ENCODE measurements at regions not wholly inside any gene's neighbourhood (a gene's known extent, or its start where the extent isn't known, plus 50 kb on each side); places are given as distances from the start of the nearest gene placed in this dataset.

DNA sequence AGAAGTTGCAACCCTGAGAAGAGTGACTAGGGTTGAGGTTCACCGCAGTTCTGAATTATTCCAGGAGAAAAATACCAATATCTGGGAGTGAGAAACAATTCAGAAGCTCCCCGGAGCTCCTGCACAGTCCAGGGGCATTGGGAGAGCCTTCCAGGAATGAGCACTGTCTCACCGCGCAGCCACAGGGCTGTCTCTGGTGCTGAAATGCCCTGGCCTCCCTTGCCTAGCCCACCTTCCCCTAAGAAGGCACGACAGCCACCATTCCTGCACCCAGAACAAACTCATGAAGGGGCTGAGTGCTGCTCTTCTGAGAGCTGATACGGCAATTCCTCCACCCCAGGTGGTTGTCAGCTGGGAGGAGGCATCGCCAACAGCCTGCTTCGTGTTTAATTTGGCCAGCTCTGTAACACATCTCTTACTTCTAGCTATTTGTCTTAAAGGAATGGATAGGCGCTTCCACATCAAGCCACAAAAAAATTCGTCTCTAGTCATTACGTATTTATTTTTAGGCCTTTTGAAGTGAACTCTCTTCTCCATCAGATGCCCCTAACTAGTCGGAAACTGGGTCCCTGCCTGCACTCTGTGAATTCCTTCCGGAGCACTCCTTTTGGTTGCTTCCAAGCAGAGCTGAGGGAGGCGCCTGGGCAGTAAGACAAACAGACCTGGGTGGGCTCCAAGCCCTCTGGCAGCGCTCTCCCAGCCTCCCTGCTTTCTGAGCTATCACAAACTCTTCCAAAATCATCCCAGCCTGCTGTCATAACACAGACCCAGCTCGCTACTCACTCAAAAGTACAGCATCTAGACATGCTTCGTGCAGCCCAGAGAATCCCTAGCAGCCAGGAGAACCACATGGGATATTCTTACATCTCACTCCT is 120.5 kb upstream of the CCDC68 start:
- H3K27me3 ChIP-seq (ENCODE audit: insufficient read depth, low read length), result no peaks in the 10 kb centered on the region
- H3K4me1 ChIP-seq (ENCODE audit: control insufficient read depth, insufficient read depth, low read length, unreplicated experiment), result no peaks in the 10 kb centered on the region
- H2AFZ ChIP-seq (ENCODE audit: low read length, unreplicated experiment), result no peak overlapping the region
- no peak overlapping the region for H3K27ac ChIP-seq (ENCODE audit: low read depth, low read length)
- H3K4me3 ChIP-seq (ENCODE audit: low read depth, low read length), result no peak overlapping the region
- H3K36me3 ChIP-seq (ENCODE audit: insufficient read depth, low read length), result no peaks in the 10 kb centered on the region
- H3K79me2 ChIP-seq (ENCODE audit: control insufficient read depth, insufficient read depth, low read length, unreplicated experiment), result no peaks in the 10 kb centered on the region

DNA sequence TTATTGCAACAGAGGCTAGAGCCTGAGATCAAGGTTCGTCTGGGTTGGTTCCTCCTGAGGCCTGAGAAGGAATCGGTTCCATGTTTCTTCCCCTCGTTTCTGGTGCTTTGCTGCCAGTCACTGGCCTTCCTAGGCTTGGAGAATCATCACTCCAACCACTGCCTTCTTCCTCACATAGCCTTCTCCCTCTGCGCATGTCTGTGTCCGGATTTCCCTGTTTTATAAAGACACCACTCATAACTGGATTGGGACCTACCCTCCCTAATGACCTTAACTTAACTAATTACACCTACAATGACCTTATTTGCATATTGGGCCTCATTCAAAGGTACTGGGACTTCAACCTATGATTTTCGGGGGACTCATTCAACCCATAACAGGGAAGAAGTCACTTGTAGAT is 119.8 kb upstream of the CCDC68 start:
- Histone ChIP-seq H3K79me2 (ENCODE audit: control insufficient read depth, insufficient read depth, low read length, unreplicated experiment) (no peaks in the 10 kb centered on the region), H3K27ac (ENCODE audit: low read depth, low read length) (no peak overlapping the region), H3K36me3 (ENCODE audit: insufficient read depth, low read length) (no peaks in the 10 kb centered on the region), H3K27me3 (ENCODE audit: insufficient read depth, low read length) (no peaks in the 10 kb centered on the region), H3K4me3 (ENCODE audit: low read depth, low read length) (no peak overlapping the region), H3K4me1 (ENCODE audit: control insufficient read depth, insufficient read depth, low read length, unreplicated experiment) (no peaks in the 10 kb centered on the region), H2AFZ (ENCODE audit: low read length, unreplicated experiment) (no peak overlapping the region)

DNA sequence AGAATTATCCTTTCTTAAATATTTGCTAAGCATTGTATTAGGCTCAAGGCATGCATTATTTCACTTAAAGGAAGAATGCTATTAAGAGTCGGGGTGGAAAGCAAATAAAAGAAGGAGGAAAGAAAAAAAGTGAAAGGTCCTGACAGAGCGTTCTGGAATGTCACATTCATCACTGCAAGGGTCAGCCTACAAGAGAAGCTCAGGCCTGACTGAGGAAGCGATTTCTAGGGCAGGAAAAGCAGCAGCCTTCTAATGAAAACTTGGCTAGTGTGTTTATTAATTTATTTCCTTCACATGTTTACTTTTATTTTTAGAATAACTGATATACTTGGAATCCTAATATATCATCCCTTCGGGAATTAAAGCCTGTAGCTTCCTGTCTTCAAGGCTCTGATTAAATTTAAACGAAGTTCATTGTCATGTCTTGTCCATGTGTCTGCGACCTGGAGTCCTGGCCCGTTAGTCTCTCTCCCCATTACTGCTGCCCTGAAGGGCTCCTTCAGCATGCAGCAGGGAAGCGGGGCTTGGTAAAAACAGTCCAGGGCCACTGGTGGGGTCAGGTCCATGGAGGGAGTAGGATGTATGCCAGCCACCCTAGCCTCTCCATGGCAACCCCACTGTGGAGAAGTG is 119.2 kb upstream of the CCDC68 start:
- H3K4me1 ChIP-seq (ENCODE audit: control insufficient read depth, insufficient read depth, low read length, unreplicated experiment), result no peaks in the 10 kb centered on the region
- no peak overlapping the region for H2AFZ ChIP-seq (ENCODE audit: low read length, unreplicated experiment)
- no peaks in the 10 kb centered on the region for H3K79me2 ChIP-seq (ENCODE audit: control insufficient read depth, insufficient read depth, low read length, unreplicated experiment)
- no peak overlapping the region for H3K4me3 ChIP-seq (ENCODE audit: low read depth, low read length)
- H3K36me3 ChIP-seq (ENCODE audit: insufficient read depth, low read length), result no peaks in the 10 kb centered on the region
- H3K27ac ChIP-seq (ENCODE audit: low read depth, low read length), result no peak overlapping the region
- H3K27me3 ChIP-seq (ENCODE audit: insufficient read depth, low read length), result no peaks in the 10 kb centered on the region

DNA sequence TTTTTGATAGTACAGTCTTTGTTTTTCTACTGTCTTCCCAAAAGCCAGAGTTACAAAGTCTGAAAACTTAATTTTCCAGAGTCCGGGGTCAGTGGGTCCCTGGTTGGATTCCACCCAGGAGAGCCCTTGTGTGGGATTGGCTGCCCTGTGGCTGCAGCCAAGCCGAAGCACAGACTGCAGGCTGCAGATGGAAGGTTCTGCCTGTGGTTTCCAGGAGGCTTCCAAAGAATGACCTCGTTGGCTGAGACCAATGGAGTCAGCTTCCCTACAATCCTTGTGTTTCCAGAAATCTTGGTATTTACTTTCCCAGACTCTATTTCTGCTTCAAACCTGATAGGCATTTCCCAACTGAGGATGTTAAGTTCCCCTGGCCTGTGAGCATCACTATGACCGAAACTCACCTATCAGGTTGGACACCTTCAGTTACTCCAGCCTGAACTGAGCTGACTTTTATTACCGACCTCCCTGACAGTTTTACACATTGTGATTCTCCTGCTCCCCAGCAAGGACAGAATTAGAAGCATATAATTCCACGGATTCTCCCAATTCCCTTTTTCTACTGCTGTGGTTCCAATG is 117.5 kb upstream of the CCDC68 start:
- Histone ChIP-seq H3K79me2 (ENCODE audit: control insufficient read depth, insufficient read depth, low read length, unreplicated experiment) (no peaks in the 10 kb centered on the region), H3K27me3 (ENCODE audit: insufficient read depth, low read length) (peaks cover 4% of the 10 kb centered on the region; the same call in 1 of the 2 replicates), H3K36me3 (ENCODE audit: insufficient read depth, low read length) (no peaks in the 10 kb centered on the region), H2AFZ (ENCODE audit: low read length, unreplicated experiment) (no peak overlapping the region), H3K4me3 (ENCODE audit: low read depth, low read length) (no peak overlapping the region), H3K4me1 (ENCODE audit: control insufficient read depth, insufficient read depth, low read length, unreplicated experiment) (no peaks in the 10 kb centered on the region), H3K27ac (ENCODE audit: low read depth, low read length) (no peak overlapping the region)

DNA sequence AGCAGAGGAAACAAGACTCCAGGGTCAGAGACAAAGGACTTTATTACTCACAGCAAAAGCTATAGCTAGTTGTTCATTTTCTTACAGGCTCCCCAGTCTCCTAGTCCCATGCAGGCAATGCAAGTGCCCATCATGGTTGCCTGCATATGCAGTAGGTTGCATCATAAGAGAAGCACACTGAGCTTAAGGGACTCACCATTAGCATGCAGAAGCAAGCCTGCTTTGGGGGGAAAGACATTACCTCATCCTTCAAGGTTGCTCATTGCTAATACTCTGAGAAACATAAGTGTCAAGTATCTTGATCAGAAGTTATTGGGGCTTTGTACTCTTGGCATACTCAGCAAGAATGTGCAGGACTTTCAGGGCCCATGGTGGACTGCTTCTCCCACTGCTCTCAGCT is 114.6 kb upstream of the CCDC68 start:
- Histone ChIP-seq H3K4me3 (ENCODE audit: low read depth, low read length) (no peak overlapping the region), H3K36me3 (ENCODE audit: insufficient read depth, low read length) (no peaks in the 10 kb centered on the region), H3K4me1 (ENCODE audit: control insufficient read depth, insufficient read depth, low read length, unreplicated experiment) (no peaks in the 10 kb centered on the region), H3K27me3 (ENCODE audit: insufficient read depth, low read length) (peaks cover 22% of the 10 kb centered on the region; the same call in 1 of the 2 replicates), H3K79me2 (ENCODE audit: control insufficient read depth, insufficient read depth, low read length, unreplicated experiment) (no peaks in the 10 kb centered on the region), H2AFZ (ENCODE audit: low read length, unreplicated experiment) (no peak overlapping the region), H3K27ac (ENCODE audit: low read depth, low read length) (no peak overlapping the region)

DNA sequence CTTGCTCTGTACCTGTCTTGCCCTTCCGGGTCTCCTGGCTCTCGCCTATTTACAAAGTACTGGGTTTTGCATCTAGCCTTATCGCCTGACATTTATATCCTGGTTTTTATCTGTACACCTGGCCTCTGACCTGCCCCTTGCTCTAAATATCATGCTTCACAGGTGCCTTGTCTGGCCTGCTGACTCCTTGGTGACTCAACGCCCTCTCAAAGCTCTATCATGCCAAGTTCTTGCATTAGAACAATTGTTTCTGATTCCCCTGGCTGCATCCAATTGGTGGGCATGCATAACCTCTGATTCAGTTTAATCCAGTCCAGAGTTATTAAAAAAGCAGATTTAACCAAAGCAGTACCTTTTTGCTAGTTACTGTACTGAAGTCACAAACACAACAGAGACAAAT is 113.9 kb upstream of the CCDC68 start:
- H3K27ac ChIP-seq (ENCODE audit: low read depth, low read length), result no peak overlapping the region
- peaks cover 22% of the 10 kb centered on the region; the same call in 1 of the 2 replicates for H3K27me3 ChIP-seq (ENCODE audit: insufficient read depth, low read length)
- H3K4me1 ChIP-seq (ENCODE audit: control insufficient read depth, insufficient read depth, low read length, unreplicated experiment), result no peaks in the 10 kb centered on the region
- H3K4me3 ChIP-seq (ENCODE audit: low read depth, low read length), result no peak overlapping the region
- no peaks in the 10 kb centered on the region for H3K79me2 ChIP-seq (ENCODE audit: control insufficient read depth, insufficient read depth, low read length, unreplicated experiment)
- no peaks in the 10 kb centered on the region for H3K36me3 ChIP-seq (ENCODE audit: insufficient read depth, low read length)
- H2AFZ ChIP-seq (ENCODE audit: low read length, unreplicated experiment), result no peak overlapping the region

DNA sequence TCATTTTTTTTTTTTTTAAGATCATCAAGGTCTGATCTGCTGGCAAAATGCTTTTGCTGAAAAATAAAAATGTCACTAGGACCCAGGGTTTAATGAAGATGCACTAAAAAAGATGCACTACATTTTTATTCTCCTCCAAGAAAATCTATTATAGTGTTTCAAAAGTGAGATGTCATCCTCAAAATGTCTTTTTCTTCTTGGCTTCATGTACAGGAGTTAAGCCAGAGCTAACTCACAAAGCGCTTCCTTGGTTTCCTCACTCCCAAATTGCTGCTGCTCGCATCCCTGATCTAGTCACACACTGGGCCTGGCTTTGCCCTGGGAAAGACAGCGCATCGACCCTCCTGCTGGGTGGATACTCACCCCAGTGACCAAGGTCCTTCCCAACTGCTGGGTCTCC is 113.4 kb upstream of the CCDC68 start:
- Histone ChIP-seq H3K4me1 (ENCODE audit: control insufficient read depth, insufficient read depth, low read length, unreplicated experiment) (no peaks in the 10 kb centered on the region), H3K27me3 (ENCODE audit: insufficient read depth, low read length) (peaks cover 22% of the 10 kb centered on the region; the same call in 1 of the 2 replicates), H3K27ac (ENCODE audit: low read depth, low read length) (no peak overlapping the region), H3K4me3 (ENCODE audit: low read depth, low read length) (no peak overlapping the region), H3K79me2 (ENCODE audit: control insufficient read depth, insufficient read depth, low read length, unreplicated experiment) (no peaks in the 10 kb centered on the region), H2AFZ (ENCODE audit: low read length, unreplicated experiment) (no peak overlapping the region), H3K36me3 (ENCODE audit: insufficient read depth, low read length) (no peaks in the 10 kb centered on the region)

DNA sequence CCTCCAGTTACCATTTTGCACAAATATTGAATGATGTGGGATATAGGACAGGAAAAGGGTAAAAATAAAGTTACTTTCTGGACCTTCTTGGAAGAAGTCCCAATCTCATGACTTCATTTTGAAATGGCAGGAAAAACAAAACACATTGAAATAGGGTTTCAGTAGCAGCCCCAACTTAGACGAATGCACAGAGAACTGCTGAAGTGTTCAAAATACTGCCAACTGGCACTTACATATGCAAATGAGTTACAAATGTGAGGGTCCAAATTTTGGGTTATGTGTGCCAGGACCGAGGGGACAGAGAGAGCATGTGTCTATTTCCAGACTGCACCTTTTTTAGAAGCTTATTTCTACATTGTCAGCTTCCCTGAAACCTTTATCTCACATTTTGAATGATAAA is 112.9 kb upstream of the CCDC68 start:
- Histone ChIP-seq H3K27ac (ENCODE audit: low read depth, low read length) (no peak overlapping the region), H3K36me3 (ENCODE audit: insufficient read depth, low read length) (no peaks in the 10 kb centered on the region), H3K4me3 (ENCODE audit: low read depth, low read length) (no peak overlapping the region), H2AFZ (ENCODE audit: low read length, unreplicated experiment) (no peak overlapping the region), H3K4me1 (ENCODE audit: control insufficient read depth, insufficient read depth, low read length, unreplicated experiment) (no peaks in the 10 kb centered on the region), H3K27me3 (ENCODE audit: insufficient read depth, low read length) (peaks cover 22% of the 10 kb centered on the region; the same call in 1 of the 2 replicates), H3K79me2 (ENCODE audit: control insufficient read depth, insufficient read depth, low read length, unreplicated experiment) (no peaks in the 10 kb centered on the region)

DNA sequence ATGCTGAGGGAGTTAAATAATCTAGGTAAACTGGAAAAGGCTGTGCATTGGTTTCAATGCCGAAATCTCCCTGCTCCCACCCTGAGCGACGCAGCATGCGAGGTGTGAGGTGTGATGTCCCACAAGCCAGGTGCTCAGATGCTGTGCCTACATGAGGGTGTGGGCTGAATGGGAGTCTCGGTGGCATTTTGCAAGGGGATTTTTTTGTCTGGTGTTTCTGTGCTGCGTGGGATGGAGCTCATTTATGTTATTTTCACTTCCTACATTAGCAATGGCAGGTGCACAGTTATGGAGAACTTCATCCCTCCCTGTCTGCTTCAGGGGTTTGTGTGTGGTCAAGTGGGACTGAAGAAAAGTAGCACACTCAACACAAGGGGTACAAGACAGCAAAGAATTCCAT is 110.2 kb upstream of the CCDC68 start:
- Histone ChIP-seq H3K4me1 (ENCODE audit: control insufficient read depth, insufficient read depth, low read length, unreplicated experiment) (no peaks in the 10 kb centered on the region), H3K36me3 (ENCODE audit: insufficient read depth, low read length) (no peaks in the 10 kb centered on the region), H3K79me2 (ENCODE audit: control insufficient read depth, insufficient read depth, low read length, unreplicated experiment) (no peaks in the 10 kb centered on the region), H3K27ac (ENCODE audit: low read depth, low read length) (no peak overlapping the region), H2AFZ (ENCODE audit: low read length, unreplicated experiment) (no peak overlapping the region), H3K4me3 (ENCODE audit: low read depth, low read length) (no peak overlapping the region), H3K27me3 (ENCODE audit: insufficient read depth, low read length) (peaks cover 22% of the 10 kb centered on the region; the same call in 1 of the 2 replicates)

DNA sequence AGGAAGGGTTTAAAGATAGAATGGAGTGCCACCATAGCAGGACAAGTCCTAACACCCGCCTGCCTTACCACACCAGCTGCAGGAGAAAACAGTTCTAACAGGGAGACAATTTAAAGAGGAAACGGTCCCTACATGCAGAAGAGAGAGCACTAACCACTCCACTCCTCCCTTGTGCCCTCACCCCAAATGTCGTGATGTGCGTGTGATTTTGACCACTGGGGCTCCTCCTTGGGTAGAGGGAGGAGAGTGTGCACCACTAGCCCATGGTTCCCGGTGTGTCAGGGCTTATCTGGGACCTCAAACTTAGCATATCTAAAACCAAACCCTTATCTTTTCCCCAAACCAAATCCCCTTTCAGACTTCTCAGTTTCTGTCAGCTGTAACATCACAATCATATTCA is 105.5 kb upstream of the CCDC68 start:
- Histone ChIP-seq H3K79me2 (ENCODE audit: control insufficient read depth, insufficient read depth, low read length, unreplicated experiment) (no peaks in the 10 kb centered on the region), H2AFZ (ENCODE audit: low read length, unreplicated experiment) (no peak overlapping the region), H3K4me1 (ENCODE audit: control insufficient read depth, insufficient read depth, low read length, unreplicated experiment) (no peaks in the 10 kb centered on the region), H3K27me3 (ENCODE audit: insufficient read depth, low read length) (peaks cover 8% of the 10 kb centered on the region; the same call in 1 of the 2 replicates), H3K36me3 (ENCODE audit: insufficient read depth, low read length) (no peaks in the 10 kb centered on the region), H3K4me3 (ENCODE audit: low read depth, low read length) (no peak overlapping the region), H3K27ac (ENCODE audit: low read depth, low read length) (no peak overlapping the region)
